ENCODE measurements at regions not wholly inside any gene's neighbourhood (a gene's known extent, or its start where the extent isn't known, plus 50 kb on each side); places are given as distances from the start of the nearest gene placed in this dataset.

DNA sequence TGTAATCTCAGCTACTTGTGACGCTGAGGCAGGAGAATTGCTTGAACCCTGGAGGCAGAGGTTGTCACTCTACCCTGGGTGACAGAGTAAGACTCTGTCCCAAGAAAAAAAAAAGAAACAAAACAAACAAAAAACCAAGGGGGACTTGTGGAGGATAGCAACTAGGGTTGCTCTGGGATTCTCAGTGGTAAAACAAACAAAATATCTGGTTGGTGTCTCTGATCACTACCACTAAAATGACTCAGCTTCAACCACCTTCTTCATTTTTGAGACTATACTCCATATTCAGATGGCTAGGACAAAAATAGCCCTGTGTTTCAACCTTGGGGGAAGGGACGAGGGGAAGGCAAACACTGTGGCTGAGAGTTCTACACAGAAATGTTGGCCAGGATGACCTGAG, 110.3 kb downstream of the ARRDC3 start:
- TF ChIP-seq, protein P1, sequence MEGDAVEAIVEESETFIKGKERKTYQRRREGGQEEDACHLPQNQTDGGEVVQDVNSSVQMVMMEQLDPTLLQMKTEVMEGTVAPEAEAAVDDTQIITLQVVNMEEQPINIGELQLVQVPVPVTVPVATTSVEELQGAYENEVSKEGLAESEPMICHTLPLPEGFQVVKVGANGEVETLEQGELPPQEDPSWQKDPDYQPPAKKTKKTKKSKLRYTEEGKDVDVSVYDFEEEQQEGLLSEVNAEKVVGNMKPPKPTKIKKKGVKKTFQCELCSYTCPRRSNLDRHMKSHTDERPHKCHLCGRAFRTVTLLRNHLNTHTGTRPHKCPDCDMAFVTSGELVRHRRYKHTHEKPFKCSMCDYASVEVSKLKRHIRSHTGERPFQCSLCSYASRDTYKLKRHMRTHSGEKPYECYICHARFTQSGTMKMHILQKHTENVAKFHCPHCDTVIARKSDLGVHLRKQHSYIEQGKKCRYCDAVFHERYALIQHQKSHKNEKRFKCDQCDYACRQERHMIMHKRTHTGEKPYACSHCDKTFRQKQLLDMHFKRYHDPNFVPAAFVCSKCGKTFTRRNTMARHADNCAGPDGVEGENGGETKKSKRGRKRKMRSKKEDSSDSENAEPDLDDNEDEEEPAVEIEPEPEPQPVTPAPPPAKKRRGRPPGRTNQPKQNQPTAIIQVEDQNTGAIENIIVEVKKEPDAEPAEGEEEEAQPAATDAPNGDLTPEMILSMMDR (conservative IDR thresholded peaks at IDR 0.05; ENCODE audit: low read length) = no peak
- no peak for TF ChIP-seq EZH2phosphoT487 (IDR thresholded peaks at IDR 0.05; ENCODE audit: borderline replicate concordance, low read depth, low read length)

All from OCI-LY7 (cell line).